Lower lobe of right lung (tissue), 2 donors: ENCODE measurements at regions not wholly inside any gene's neighbourhood (a gene's known extent, or its start where the extent isn't known, plus 50 kb on each side); places are given as distances from the start of the nearest gene placed in this dataset.

Source experiments
- ATAC-seq, 2 donors: fragments of 200-7000 bp; cut with Tn5 transposase; one replicate each; pipeline ENCODE4 v1.9.1; 2020 to 2022; ENCODE audit warnings: mild to moderate bottlenecking in 2 of 2, moderate library complexity in 2 of 2
- DNase-seq: peaks from one replicate; pipeline ENCODE4 v3.0.0-alpha.2; 2020
- H3K27ac ChIP-seq: fragments of 200-600 bp; one replicate; pipeline ENCODE4 v1.8.0; 2022
- H3K27me3 ChIP-seq: fragments of 200-600 bp; one replicate; pipeline ENCODE4 v1.8.0; 2022; ENCODE audit warnings: low read depth
- H3K36me3 ChIP-seq: fragments of 200-600 bp; one replicate; pipeline ENCODE4 v1.8.0; 2022; ENCODE audit warnings: mild to moderate bottlenecking
- H3K4me1 ChIP-seq: fragments of 200-600 bp; one replicate; pipeline ENCODE4 v1.8.0; 2022
- H3K4me3 ChIP-seq: fragments of 200-600 bp; one replicate; pipeline ENCODE4 v1.8.0; 2022; ENCODE audit warnings: mild to moderate bottlenecking
- H3K9me3 ChIP-seq: fragments of 200-600 bp; one replicate; pipeline ENCODE4 v1.8.0; 2022
- CTCF ChIP-seq: fragments of 200-600 bp; IDR thresholded peaks from one replicate; pipeline ENCODE4 v1.8.0; 2022; ENCODE audit warnings: antibody characterized with exemption, mild to moderate bottlenecking
- intact Hi-C: fragments of 100-400 bp; cut with DNase I; formaldehyde crosslinking; loops from one replicate; pipeline ENCODE4 v1.11.0; 2022
- donor health status: DM: no; HTN: yes; CAD: no; lungs with severe emphysema.

GRCh38 chr20:50376888-50377459 is 133.2 kb upstream of the PTPN1 start:
- no peak for TF ChIP-seq CTCF
- Histone ChIP-seq H3K4me1 (peaks cover 37% of the 10 kb centered on the region), H3K4me3 (no peak overlapping the region), H3K36me3 (no peaks in the 10 kb centered on the region), H3K27me3 (no peaks in the 10 kb centered on the region), H3K9me3 (no peaks in the 10 kb centered on the region), H3K27ac (no peak overlapping the region)
- DNase-seq (no peak), ATAC-seq (no peak)
- intact Hi-C loops = no loop called here

GRCh38 chr20:50378170-50379000 is 131.8 kb upstream of the PTPN1 start:
- ATAC-seq = no peak
- intact Hi-C loops = no loop called here
- Histone ChIP-seq H3K27ac (peak overlapping the region; percentile 83), H3K4me1 (peaks cover 51% of the 10 kb centered on the region), H3K27me3 (no peaks in the 10 kb centered on the region), H3K36me3 (no peaks in the 10 kb centered on the region), H3K4me3 (peak overlapping the region; percentile 40), H3K9me3 (no peaks in the 10 kb centered on the region)
- TF ChIP-seq CTCF = no peak
- DNase-seq = no peak

- no peaks in the 10 kb centered on the region for H3K9me3 ChIP-seq
- ATAC-seq (peak; percentile 88), DNase-seq (peak; percentile 92)
- TF ChIP-seq CTCF = no peak
- peak overlapping the region; percentile 83 for H3K27ac ChIP-seq
- H3K36me3 ChIP-seq = no peaks in the 10 kb centered on the region
- H3K4me3 ChIP-seq = peak overlapping the region; percentile 40
- no peaks in the 10 kb centered on the region for H3K27me3 ChIP-seq
- peaks cover 56% of the 10 kb centered on the region for H3K4me1 ChIP-seq
- intact Hi-C loops = no loop called here
Observed at GRCh38 chr20:50379049-50379990, 130.9 kb upstream of the PTPN1 start.

GRCh38 chr20:50379991-50380696 is 130.0 kb upstream of the PTPN1 start:
- no peaks in the 10 kb centered on the region for H3K27me3 ChIP-seq
- ATAC-seq (no peak), DNase-seq (no peak)
- H3K4me3 ChIP-seq = no peak overlapping the region
- H3K36me3 ChIP-seq = no peaks in the 10 kb centered on the region
- H3K4me1 ChIP-seq = peaks cover 56% of the 10 kb centered on the region
- TF ChIP-seq CTCF = no peak
- peak overlapping the region; percentile 83 for H3K27ac ChIP-seq
- no peaks in the 10 kb centered on the region for H3K9me3 ChIP-seq
- intact Hi-C loops = no loop called here

GRCh38 chr20:50380697-50381040 is 129.5 kb upstream of the PTPN1 start:
- TF ChIP-seq CTCF = peak; percentile 55
- H3K9me3 ChIP-seq = no peaks in the 10 kb centered on the region
- no peaks in the 10 kb centered on the region for H3K27me3 ChIP-seq
- intact Hi-C loops = no loop called here
- ATAC-seq (peak in 1 of 2 donors; percentile 11), DNase-seq (no peak)
- H3K36me3 ChIP-seq = no peaks in the 10 kb centered on the region
- H3K4me3 ChIP-seq = no peak overlapping the region
- peak overlapping the region; percentile 83 for H3K27ac ChIP-seq
- peaks cover 56% of the 10 kb centered on the region for H3K4me1 ChIP-seq
